ENCODE measurements at regions not wholly inside any gene's neighbourhood (a gene's known extent, or its start where the extent isn't known, plus 50 kb on each side); places are given as distances from the start of the nearest gene placed in this dataset.
"Not testable (repeated sequence)": the region's sequence is repeated elsewhere in the genome, so short reads cannot be mapped to it uniquely, and the experiment has no call there.

GRCh38 chr2:13654416-13654815, 937.7 kb downstream of the TRIB2 start:
- no peak for DNase-seq (ENCODE audit: low spot score)
- no peak overlapping the region for H3K4me3 ChIP-seq
- TF ChIP-seq CTCF (IDR thresholded peaks at IDR 0.05), result no peak
- H3K27ac ChIP-seq, result no peak overlapping the region

DNA sequence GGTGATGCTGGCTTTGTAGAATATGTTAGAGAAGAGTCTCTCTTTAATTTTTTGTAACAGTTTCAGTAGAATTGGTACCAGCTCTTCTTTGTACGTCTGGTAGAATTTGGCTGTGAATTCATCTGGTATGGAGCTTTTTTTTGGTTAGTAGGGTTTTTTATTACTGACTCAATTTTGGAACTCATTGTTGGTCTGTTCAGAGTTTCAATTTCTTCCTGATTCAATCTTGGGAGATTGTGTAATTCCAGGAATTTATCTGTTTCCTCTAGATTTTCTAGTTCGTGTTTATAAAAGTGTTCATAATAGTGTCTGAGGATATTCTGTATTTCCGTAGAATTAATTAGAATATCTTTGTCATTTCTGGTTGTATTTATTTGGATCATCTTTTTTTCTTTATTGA, 943.5 kb downstream of the TRIB2 start:
- no peak for TF ChIP-seq CTCF (IDR thresholded peaks at IDR 0.05)
- DNase-seq (ENCODE audit: low spot score), result no peak

GRCh38 chr2:13662055-13662454, 945.3 kb downstream of the TRIB2 start:
- DNase-seq (ENCODE audit: low spot score), result no peak
- H3K27ac ChIP-seq, result no peak overlapping the region
- no peak for TF ChIP-seq CTCF (IDR thresholded peaks at IDR 0.05)
- H3K4me3 ChIP-seq, result no peak overlapping the region

More for the DNA sequence above, 943.5 kb downstream of the TRIB2 start:
- no peak overlapping the region for H3K27ac ChIP-seq
- H3K4me3 ChIP-seq, result no peak overlapping the region

DNA sequence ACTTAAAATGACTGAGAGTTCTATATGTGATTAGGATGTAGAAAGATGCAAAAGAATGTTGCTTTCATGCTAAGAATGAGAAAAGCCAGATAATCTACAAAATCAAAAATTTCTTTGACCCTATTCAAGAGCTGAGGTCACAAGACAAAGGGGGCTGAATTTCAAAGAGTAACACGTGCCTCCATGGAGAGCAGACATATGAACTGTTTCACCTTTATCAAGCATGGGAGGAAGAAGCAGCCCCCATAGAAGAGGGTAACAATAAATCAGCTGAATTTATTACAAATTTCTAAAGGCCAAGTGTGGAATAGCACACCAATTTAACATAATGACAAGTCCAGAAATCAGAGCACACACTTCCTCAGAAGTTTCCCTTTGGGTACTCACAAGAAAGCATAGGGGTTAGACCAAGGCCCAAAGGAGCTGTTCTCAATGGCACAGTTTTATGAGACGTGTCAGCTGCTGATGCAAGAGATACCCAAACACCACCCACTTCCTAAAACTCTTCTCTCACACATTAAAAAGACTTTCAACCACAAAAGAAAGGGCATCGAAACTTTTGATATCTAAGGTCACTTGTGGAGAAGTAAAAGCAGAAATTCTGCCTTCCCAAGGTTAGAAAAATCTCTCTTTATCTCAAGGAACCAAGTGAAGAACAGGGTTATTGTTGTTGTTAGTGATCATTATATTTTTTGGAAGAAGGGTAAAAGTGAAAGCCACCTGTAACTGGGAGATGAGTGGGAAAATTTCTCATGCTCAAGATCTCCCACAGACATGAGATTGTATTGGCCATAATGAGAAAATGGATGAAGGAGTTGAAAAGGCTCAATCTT, 950.1 kb downstream of the TRIB2 start:
- DNase-seq (ENCODE audit: low spot score), result no peak
- no peak overlapping the region for H3K27ac ChIP-seq
- no peak overlapping the region for H3K4me3 ChIP-seq
- no peak for TF ChIP-seq CTCF (IDR thresholded peaks at IDR 0.05)

- H3K4me3 ChIP-seq, result no peak overlapping the region
- no peak for DNase-seq (ENCODE audit: low spot score)
- no peak for TF ChIP-seq CTCF (IDR thresholded peaks at IDR 0.05)
- H3K27ac ChIP-seq, result no peak overlapping the region
Measured at GRCh38 chr2:13667415-13667757, 950.6 kb downstream of the TRIB2 start.

- H3K4me3 ChIP-seq, result no peak overlapping the region
- no peak for TF ChIP-seq CTCF (IDR thresholded peaks at IDR 0.05)
- H3K27ac ChIP-seq, result no peak overlapping the region
- DNase-seq (ENCODE audit: low spot score), result no peak
Measured at GRCh38 chr2:13669607-13670006, 952.9 kb downstream of the TRIB2 start.

- not testable (repeated sequence) for DNase-seq (ENCODE audit: low spot score)
Measured at GRCh38 chr2:13673821-13674220, 957.1 kb downstream of the TRIB2 start.

More at GRCh38 chr2:13673821-13674220, 957.1 kb downstream of the TRIB2 start:
- not testable (repeated sequence) for H3K27ac ChIP-seq, H3K4me3 ChIP-seq

Data from coronary artery (tissue), 2 donors.